ENCODE measurements at regions not wholly inside any gene's neighbourhood (a gene's known extent, or its start where the extent isn't known, plus 50 kb on each side); places are given as distances from the start of the nearest gene placed in this dataset.

DNA sequence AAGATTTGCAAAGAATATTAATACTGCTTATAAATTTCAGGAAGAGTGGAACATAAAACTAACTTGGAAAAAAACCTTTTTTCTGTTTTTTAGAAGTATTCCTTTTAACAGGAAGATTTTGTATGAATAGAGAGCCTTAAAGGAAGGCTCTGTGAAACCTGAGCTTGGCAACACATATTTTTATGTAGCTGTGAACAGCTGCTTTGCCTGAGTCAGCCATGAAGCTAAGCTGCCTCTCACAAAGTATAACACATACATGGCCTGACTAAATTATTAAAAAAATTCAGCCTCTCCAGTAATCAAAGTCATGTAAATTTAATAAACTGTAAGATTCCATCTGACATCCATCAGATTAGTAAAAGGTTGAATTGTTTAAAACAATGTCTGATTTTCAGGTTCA, 547.5 kb downstream of the ELAVL2 start:
- TF ChIP-seq, protein P1, sequence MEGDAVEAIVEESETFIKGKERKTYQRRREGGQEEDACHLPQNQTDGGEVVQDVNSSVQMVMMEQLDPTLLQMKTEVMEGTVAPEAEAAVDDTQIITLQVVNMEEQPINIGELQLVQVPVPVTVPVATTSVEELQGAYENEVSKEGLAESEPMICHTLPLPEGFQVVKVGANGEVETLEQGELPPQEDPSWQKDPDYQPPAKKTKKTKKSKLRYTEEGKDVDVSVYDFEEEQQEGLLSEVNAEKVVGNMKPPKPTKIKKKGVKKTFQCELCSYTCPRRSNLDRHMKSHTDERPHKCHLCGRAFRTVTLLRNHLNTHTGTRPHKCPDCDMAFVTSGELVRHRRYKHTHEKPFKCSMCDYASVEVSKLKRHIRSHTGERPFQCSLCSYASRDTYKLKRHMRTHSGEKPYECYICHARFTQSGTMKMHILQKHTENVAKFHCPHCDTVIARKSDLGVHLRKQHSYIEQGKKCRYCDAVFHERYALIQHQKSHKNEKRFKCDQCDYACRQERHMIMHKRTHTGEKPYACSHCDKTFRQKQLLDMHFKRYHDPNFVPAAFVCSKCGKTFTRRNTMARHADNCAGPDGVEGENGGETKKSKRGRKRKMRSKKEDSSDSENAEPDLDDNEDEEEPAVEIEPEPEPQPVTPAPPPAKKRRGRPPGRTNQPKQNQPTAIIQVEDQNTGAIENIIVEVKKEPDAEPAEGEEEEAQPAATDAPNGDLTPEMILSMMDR (tag by site-specific recombination; IDR thresholded peaks at IDR 0.05) = no peak
- TF ChIP-seq ZNF350 (tag by site-specific recombination; IDR thresholded peaks at IDR 0.05) (no peak), ZNF514 (tag by site-specific recombination; IDR thresholded peaks at IDR 0.05) (no peak), ZNF777 (tag by site-specific recombination; IDR thresholded peaks at IDR 0.05; ENCODE audit: borderline replicate concordance) (no peak), MZF1 (tag by site-specific recombination; IDR thresholded peaks at IDR 0.05; ENCODE audit: borderline replicate concordance) (no peak), ZBTB21 (tag by site-specific recombination; IDR thresholded peaks at IDR 0.05) (no peak), ZNF558 (tag by site-specific recombination; IDR thresholded peaks at IDR 0.05) (no peak), ZNF140 (tag by site-specific recombination; IDR thresholded peaks at IDR 0.05) (no peak), YY1 (tag by site-specific recombination; IDR thresholded peaks at IDR 0.05) (no peak)
- TF ChIP-seq, protein P2, sequence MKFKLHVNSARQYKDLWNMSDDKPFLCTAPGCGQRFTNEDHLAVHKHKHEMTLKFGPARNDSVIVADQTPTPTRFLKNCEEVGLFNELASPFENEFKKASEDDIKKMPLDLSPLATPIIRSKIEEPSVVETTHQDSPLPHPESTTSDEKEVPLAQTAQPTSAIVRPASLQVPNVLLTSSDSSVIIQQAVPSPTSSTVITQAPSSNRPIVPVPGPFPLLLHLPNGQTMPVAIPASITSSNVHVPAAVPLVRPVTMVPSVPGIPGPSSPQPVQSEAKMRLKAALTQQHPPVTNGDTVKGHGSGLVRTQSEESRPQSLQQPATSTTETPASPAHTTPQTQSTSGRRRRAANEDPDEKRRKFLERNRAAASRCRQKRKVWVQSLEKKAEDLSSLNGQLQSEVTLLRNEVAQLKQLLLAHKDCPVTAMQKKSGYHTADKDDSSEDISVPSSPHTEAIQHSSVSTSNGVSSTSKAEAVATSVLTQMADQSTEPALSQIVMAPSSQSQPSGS (tag by site-specific recombination; IDR thresholded peaks at IDR 0.05; ENCODE audit: low read depth) = no peak
